ENCODE measurements at regions not wholly inside any gene's neighbourhood (a gene's known extent, or its start where the extent isn't known, plus 50 kb on each side); places are given as distances from the start of the nearest gene placed in this dataset.

DNA sequence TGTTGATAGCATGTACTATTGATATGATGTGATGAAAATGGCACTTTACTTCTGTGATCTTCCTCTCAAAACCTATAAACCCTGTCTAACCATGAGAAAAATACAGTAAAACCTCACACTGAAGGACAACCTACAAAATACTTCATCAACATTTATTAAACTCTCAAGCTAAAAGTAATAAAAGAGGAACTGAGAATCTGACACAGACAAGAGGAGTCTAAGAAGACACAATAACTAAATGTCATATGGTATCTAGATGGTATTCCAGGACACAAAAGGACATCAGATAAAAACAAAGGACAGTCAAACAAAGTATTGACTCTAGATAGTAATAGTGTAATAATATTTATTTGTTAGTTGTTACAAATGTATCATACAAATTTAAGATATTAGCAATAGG, 655.3 kb downstream of the SH3BGRL start:
- TF ChIP-seq, protein P1, sequence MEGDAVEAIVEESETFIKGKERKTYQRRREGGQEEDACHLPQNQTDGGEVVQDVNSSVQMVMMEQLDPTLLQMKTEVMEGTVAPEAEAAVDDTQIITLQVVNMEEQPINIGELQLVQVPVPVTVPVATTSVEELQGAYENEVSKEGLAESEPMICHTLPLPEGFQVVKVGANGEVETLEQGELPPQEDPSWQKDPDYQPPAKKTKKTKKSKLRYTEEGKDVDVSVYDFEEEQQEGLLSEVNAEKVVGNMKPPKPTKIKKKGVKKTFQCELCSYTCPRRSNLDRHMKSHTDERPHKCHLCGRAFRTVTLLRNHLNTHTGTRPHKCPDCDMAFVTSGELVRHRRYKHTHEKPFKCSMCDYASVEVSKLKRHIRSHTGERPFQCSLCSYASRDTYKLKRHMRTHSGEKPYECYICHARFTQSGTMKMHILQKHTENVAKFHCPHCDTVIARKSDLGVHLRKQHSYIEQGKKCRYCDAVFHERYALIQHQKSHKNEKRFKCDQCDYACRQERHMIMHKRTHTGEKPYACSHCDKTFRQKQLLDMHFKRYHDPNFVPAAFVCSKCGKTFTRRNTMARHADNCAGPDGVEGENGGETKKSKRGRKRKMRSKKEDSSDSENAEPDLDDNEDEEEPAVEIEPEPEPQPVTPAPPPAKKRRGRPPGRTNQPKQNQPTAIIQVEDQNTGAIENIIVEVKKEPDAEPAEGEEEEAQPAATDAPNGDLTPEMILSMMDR (IDR thresholded peaks at IDR 0.05): no peak

DNA sequence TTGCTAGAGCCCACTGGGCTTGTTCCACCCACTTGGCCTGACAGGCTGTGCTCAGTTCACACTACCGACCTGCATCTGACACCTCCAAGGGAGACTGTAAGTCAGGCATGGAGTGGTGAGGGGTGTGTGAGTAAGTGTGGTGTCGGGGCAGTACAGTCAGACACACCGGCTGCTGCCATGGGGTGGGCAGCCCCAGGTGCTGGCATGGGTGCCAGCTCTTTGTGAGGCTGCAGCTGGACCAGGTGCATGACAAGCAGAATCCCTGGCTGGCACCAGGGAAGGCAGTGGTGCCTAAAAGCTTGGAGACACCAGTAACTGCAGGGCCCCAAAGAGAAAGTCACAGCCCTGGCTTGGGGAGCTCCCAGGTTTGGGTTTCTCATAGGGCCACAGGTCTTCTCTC, 665.0 kb downstream of the SH3BGRL start:
- TF ChIP-seq, protein P1 (IDR thresholded peaks at IDR 0.05): no peak

DNA sequence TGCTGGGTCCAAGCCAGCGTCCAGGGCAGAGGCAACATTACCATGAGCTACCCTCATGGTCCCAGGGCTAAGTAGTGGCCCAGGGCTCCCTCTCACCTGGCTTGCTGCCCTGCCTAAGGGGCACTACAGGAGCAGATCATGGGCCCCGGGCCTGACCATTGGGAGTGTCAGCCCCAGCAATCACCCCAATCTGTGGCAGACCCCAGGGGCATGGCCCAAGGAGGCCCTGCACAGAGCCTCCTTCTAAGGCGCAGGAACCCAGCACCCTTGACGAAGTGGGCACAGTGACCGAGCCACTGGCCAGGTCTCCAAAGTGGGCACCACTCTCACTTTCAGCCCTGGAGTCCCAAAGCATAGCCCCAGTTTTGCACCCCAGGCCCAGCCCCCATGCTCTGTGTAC, 667.1 kb downstream of the SH3BGRL start:
- TF ChIP-seq, protein P1 (IDR thresholded peaks at IDR 0.05): no peak

DNA sequence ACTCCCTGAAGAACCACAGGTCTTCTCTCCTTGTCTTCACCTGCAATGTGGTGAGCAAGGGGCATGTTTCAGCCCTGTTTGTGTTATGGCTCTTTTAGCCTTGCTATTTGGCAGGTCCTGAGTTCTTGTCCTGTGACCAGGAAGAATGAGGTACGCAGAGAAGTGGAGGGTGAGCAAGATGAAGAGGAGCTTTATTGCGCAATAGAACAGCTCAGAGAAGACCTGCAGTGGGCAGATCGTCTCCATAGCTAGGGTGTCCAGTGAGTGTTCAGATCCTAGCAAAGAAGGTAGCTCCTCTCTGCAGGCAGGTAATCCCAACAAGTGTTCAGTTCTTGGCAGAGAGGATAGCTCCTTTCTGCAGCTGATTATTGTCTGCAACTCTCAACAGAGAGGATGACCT, 672.9 kb downstream of the SH3BGRL start:
- TF ChIP-seq, protein P1 (IDR thresholded peaks at IDR 0.05): no peak

DNA sequence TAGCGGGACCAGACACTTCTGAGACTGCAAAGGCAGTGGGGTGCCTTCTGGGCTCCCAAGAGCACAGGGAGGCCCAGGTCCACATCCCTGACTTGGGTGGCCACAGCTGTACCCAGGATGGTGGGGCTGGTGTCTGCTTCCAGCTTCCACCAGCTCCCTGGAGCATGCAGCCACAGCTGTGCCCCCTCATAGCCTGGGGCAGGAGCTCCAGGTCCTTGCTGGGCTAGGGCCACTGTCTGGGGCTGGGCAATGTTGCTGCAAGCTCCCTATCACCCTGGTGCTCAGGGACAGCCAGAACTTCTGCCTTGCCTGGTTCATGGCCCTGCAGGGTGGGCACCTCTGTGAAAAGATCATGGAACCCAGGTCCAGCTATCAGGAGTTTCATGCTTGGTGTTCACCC, 673.9 kb downstream of the SH3BGRL start:
- TF ChIP-seq, protein P1 (IDR thresholded peaks at IDR 0.05): no peak

DNA sequence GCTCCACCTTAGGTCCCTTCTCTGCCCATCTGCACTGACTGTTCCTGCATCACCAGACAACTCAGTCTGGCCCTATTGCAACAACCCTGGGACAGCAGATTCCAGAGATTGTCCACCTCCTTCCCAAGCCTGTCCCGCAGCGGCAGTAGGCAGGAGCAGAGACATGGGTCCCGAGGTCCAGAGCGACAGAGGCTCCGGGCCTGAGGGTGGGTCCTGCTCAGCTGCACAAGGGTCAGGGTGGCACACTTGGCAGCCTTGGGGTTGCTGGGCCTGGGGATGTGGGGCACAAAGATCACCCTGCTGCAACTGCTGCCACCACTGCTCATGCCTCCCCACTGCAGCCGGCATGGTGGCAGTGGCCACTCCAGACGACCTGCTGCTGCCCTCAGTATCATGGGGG, 674.5 kb downstream of the SH3BGRL start:
- TF ChIP-seq, protein P1 (IDR thresholded peaks at IDR 0.05): no peak

DNA sequence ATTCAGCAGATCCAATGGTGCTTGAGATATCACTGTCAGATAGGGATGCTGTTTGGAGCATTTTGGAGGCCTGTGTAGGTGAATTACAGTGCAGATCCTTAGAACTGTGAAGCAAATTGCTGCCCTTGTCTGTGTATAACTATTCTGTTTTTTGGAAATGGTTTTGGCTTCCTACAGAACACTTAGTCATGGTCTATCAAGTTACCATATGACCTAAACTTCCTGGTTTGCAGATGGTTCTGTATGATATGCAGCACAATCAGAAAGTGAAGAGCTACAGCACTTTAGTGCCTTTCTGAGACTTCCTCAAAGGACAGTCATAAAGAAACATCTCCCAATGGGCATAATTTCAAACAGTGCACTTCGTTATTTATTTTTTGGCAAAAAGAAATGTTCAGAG, 688.6 kb downstream of the SH3BGRL start:
- TF ChIP-seq, protein P1 (IDR thresholded peaks at IDR 0.05): no peak

DNA sequence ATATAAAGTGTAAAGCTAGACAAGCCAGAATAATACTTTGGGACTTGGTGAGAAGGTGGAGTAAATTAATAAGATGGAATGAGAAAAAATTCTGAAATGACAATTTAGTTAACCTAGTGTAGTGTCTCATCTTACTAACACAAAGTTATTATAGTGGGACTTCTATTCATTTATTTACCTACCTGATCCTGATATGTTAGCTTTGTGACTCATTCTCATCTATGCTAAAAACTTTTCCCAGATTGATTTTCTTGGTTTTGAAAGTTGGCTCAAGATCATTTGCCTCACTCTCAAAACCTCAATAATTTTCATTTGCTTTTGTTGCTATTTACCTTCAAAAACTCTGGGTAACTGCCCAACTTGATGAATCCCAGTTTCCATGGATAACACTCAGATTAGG, 698.6 kb downstream of the SH3BGRL start:
- TF ChIP-seq, protein P1 (IDR thresholded peaks at IDR 0.05): no peak
